HepG2 (cell line): ENCODE measurements at regions not wholly inside any gene's neighbourhood (a gene's known extent, or its start where the extent isn't known, plus 50 kb on each side); places are given as distances from the start of the nearest gene placed in this dataset.

ENCODE experiments used
- CTCF ChIP-seq: sonication (generic); formaldehyde crosslinking; IDR thresholded peaks from 2 replicates; pipeline ENCODE4 v1.5.0; 2020; ENCODE audit warnings: mild to moderate bottlenecking, missing genetic modification reagents, moderate library complexity
- DNMT3B ChIP-seq: conservative IDR thresholded peaks from 2 replicates; pipeline ENCODE4 v1.6.1; 2016; ENCODE audit warnings: missing biosample characterization, control low read depth
- IRF2 ChIP-seq: IDR thresholded peaks from 2 replicates; pipeline ENCODE4 v1.6.1; 2018; ENCODE audit warnings: missing genetic modification reagents, missing compliant biosample characterization
- NFIC ChIP-seq: IDR thresholded peaks from 2 replicates; pipeline ENCODE4 v1.6.1; 2012; ENCODE audit warnings: mild to moderate bottlenecking, low read length, inconsistent platforms
- POLR2A ChIP-seq, 2 experiments: IDR thresholded peaks; 2 replicates each; pipeline ENCODE4 v1.6.1; 2011; ENCODE audit warnings: low read depth in 2 of 2, low read length in 2 of 2, mild to moderate bottlenecking in 1 of 2, moderate library complexity in 1 of 2; ENCODE audit not compliant: insufficient read depth in 1 of 2
- SALL1 ChIP-seq: sonication (generic); formaldehyde crosslinking; IDR thresholded peaks from 2 replicates; pipeline ENCODE4 v1.8.0; 2022; ENCODE audit warnings: mild to moderate bottlenecking, missing genetic modification reagents
- SKIL ChIP-seq: sonication (generic); formaldehyde crosslinking; IDR thresholded peaks from 2 replicates; pipeline ENCODE4 v1.8.0; 2022; ENCODE audit warnings: missing genetic modification reagents, mild to moderate bottlenecking, moderate library complexity, borderline replicate concordance
- SNAI1 ChIP-seq: sonication (generic); formaldehyde crosslinking; IDR thresholded peaks from 2 replicates; pipeline ENCODE4 v1.5.0; 2020; ENCODE audit warnings: mild to moderate bottlenecking, missing genetic modification reagents, borderline replicate concordance
- TCF12 ChIP-seq, 2 experiments: fragments of 450-650 bp in 1 of 2; sonication (generic) in 1 of 2; formaldehyde crosslinking in 1 of 2; IDR thresholded peaks; 2 replicates each; pipeline versions ENCODE4 v1.6.1 to v1.8.0; 2017 to 2022; ENCODE audit warnings: antibody characterized with exemption in 1 of 2, mild to moderate bottlenecking in 1 of 2, missing genetic modification reagents in 1 of 2, moderate library complexity in 1 of 2

- TF ChIP-seq NFIC (no peak), SKIL (no peak), IRF2 (no peak), POLR2A (IDR thresholded peaks at IDR 0.05; ENCODE audit: insufficient read depth in 1 of 2, low read depth in 2 of 2, low read length in 2 of 2) (no peak), SALL1 (CRISPR knock-in tag) (no peak), CTCF (CRISPR knock-in tag) (no peak), DNMT3B (CRISPR knock-in tag) (no peak), TCF12 (IDR thresholded peaks at IDR 0.05) (no peak), TCF12 (CRISPR knock-in tag; IDR thresholded peaks at IDR 0.05) (no peak), SNAI1 (CRISPR knock-in tag) (no peak)
Observed at GRCh38 chr12:19890024-19890423, 450.7 kb downstream of the AEBP2 start.
